ENCODE measurements at regions not wholly inside any gene's neighbourhood (a gene's known extent, or its start where the extent isn't known, plus 50 kb on each side); places are given as distances from the start of the nearest gene placed in this dataset.

GRCh38 chr2:38218995-38219394, 143.0 kb upstream of the CYP1B1 start:
- H3K27ac ChIP-seq (ENCODE audit: low read depth, low read length), result no peak overlapping the region
- Mint-ChIP-seq H3K9me3 (ENCODE audit: unreplicated experiment) (no peaks in the 10 kb centered on the region), H3K4me3 (ENCODE audit: unreplicated experiment) (no peak overlapping the region), H3K27ac (ENCODE audit: unreplicated experiment) (no peak overlapping the region), H3K36me3 (ENCODE audit: low read depth, unreplicated experiment) (no peaks in the 10 kb centered on the region), H3K27me3 (ENCODE audit: low read depth, unreplicated experiment) (peaks cover 8% of the 10 kb centered on the region), H3K4me1 (ENCODE audit: low read depth, unreplicated experiment) (peaks cover under 1% of the 10 kb centered on the region)
- no peak overlapping the region for H3K4me3 ChIP-seq (ENCODE audit: insufficient read depth, low read depth, low read length)
- no peaks in the 10 kb centered on the region for H3K9me3 ChIP-seq (ENCODE audit: insufficient read depth, low read depth, low read length)
- H3K27me3 ChIP-seq (ENCODE audit: insufficient read depth, low read length), result no peaks in the 10 kb centered on the region
- no peaks in the 10 kb centered on the region for H3K79me2 ChIP-seq (ENCODE audit: insufficient read depth, low read length)
- no peak overlapping the region for H3K4me2 ChIP-seq (ENCODE audit: low read length)
- FAIRE-seq, result no peak
- no peak for TF ChIP-seq EZH2 (IDR thresholded peaks at IDR 0.05; ENCODE audit: insufficient read depth, low read length)
- TF ChIP-seq CTCF (IDR thresholded peaks at IDR 0.05; ENCODE audit: insufficient read depth, low read depth, low read length), result no peak
- H4K20me1 ChIP-seq (ENCODE audit: insufficient read depth, low read length), result no peaks in the 10 kb centered on the region
- H3K4me1 ChIP-seq (ENCODE audit: insufficient read depth, low read length), result no peaks in the 10 kb centered on the region
- DNase-seq (ENCODE audit: low read depth), result no peak
- no peak overlapping the region for H2AFZ ChIP-seq (ENCODE audit: low read depth, low read length)
- H3K36me3 ChIP-seq (ENCODE audit: insufficient read depth, low read length), result no peaks in the 10 kb centered on the region
- H3K9ac ChIP-seq (ENCODE audit: low read length), result no peak overlapping the region

- H3K4me3 Mint-ChIP-seq (ENCODE audit: unreplicated experiment), result no peak overlapping the region
- TF ChIP-seq EZH2 (IDR thresholded peaks at IDR 0.05; ENCODE audit: insufficient read depth, low read length), result no peak
- TF ChIP-seq CTCF (IDR thresholded peaks at IDR 0.05; ENCODE audit: insufficient read depth, low read depth, low read length), result no peak
- Histone ChIP-seq H2AFZ (ENCODE audit: low read depth, low read length) (no peak overlapping the region), H3K9ac (ENCODE audit: low read length) (no peak overlapping the region), H3K4me1 (ENCODE audit: insufficient read depth, low read length) (no peaks in the 10 kb centered on the region), H3K4me3 (ENCODE audit: insufficient read depth, low read depth, low read length) (no peak overlapping the region), H3K27ac (ENCODE audit: low read depth, low read length) (no peak overlapping the region), H3K79me2 (ENCODE audit: insufficient read depth, low read length) (no peaks in the 10 kb centered on the region), H3K27me3 (ENCODE audit: insufficient read depth, low read length) (no peaks in the 10 kb centered on the region), H3K9me3 (ENCODE audit: insufficient read depth, low read depth, low read length) (no peaks in the 10 kb centered on the region), H4K20me1 (ENCODE audit: insufficient read depth, low read length) (no peaks in the 10 kb centered on the region), H3K4me2 (ENCODE audit: low read length) (no peak overlapping the region), H3K36me3 (ENCODE audit: insufficient read depth, low read length) (no peaks in the 10 kb centered on the region)
- DNase-seq (ENCODE audit: low read depth), result no peak
- H3K27me3 Mint-ChIP-seq (ENCODE audit: low read depth, unreplicated experiment), result peaks cover 8% of the 10 kb centered on the region
- no peaks in the 10 kb centered on the region for H3K36me3 Mint-ChIP-seq (ENCODE audit: low read depth, unreplicated experiment)
- H3K4me1 Mint-ChIP-seq (ENCODE audit: low read depth, unreplicated experiment), result peaks cover 4% of the 10 kb centered on the region
- H3K9me3 Mint-ChIP-seq (ENCODE audit: unreplicated experiment), result no peaks in the 10 kb centered on the region
- no peak overlapping the region for H3K27ac Mint-ChIP-seq (ENCODE audit: unreplicated experiment)
- no peak for FAIRE-seq
Measured at GRCh38 chr2:38218591-38218991, 142.6 kb upstream of the CYP1B1 start.

GRCh38 chr2:38217401-38218188, 141.6 kb upstream of the CYP1B1 start:
- Histone ChIP-seq H3K4me3 (ENCODE audit: insufficient read depth, low read depth, low read length) (no peak overlapping the region), H3K27ac (ENCODE audit: low read depth, low read length) (no peak overlapping the region), H3K4me2 (ENCODE audit: low read length) (no peak overlapping the region), H3K36me3 (ENCODE audit: insufficient read depth, low read length) (no peaks in the 10 kb centered on the region), H3K27me3 (ENCODE audit: insufficient read depth, low read length) (no peaks in the 10 kb centered on the region), H3K79me2 (ENCODE audit: insufficient read depth, low read length) (no peaks in the 10 kb centered on the region), H3K4me1 (ENCODE audit: insufficient read depth, low read length) (no peaks in the 10 kb centered on the region), H4K20me1 (ENCODE audit: insufficient read depth, low read length) (no peaks in the 10 kb centered on the region), H3K9me3 (ENCODE audit: insufficient read depth, low read depth, low read length) (no peaks in the 10 kb centered on the region), H3K9ac (ENCODE audit: low read length) (no peak overlapping the region), H2AFZ (ENCODE audit: low read depth, low read length) (no peak overlapping the region)
- Mint-ChIP-seq H3K4me1 (ENCODE audit: low read depth, unreplicated experiment) (peaks cover 4% of the 10 kb centered on the region), H3K36me3 (ENCODE audit: low read depth, unreplicated experiment) (no peaks in the 10 kb centered on the region), H3K9me3 (ENCODE audit: unreplicated experiment) (no peaks in the 10 kb centered on the region), H3K4me3 (ENCODE audit: unreplicated experiment) (no peak overlapping the region), H3K27me3 (ENCODE audit: low read depth, unreplicated experiment) (peaks cover 8% of the 10 kb centered on the region), H3K27ac (ENCODE audit: unreplicated experiment) (no peak overlapping the region)
- DNase-seq (ENCODE audit: low read depth) (no peak), FAIRE-seq (no peak)
- TF ChIP-seq CTCF (IDR thresholded peaks at IDR 0.05; ENCODE audit: insufficient read depth, low read depth, low read length) (no peak), EZH2 (IDR thresholded peaks at IDR 0.05; ENCODE audit: insufficient read depth, low read length) (no peak)
